ENCODE measurements at regions not wholly inside any gene's neighbourhood (a gene's known extent, or its start where the extent isn't known, plus 50 kb on each side); places are given as distances from the start of the nearest gene placed in this dataset.
"Not testable (repeated sequence)": the region's sequence is repeated elsewhere in the genome, so short reads cannot be mapped to it uniquely, and the experiment has no call there.

- DNase-seq, result no peak
These were observed 60.2 kb downstream of the TFAP2C start for GRCh38 chr20:56689318-56689717.

DNA sequence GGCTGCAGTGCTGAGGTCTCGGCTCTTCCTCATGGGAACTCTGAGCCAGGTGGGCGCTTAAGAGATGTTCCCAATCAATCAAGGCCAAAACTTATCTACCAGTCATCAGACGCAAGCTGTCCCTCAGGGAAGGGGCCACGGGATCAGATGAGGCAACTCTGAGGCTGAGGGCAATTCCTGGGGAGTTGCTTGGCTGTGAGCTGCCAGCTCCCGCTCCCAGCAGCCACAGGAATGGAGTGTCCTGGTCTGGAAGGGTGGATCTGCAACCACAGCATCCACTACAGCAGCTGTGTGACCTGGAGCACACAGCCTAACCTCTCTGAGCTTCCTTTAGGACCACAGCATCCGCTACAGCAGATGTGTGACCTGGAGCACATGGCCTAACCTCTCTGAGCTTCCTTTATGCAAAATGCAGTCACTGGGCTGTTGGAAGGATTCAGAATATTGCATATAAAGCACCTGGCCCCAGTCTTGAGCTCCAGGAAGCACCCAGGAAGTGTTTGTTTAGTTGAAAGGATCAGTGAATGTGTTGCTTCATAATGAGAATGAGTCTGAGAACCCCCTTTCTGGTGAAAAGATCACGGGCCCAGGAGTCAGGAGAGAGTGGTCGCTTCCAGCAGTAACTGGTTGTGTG lies 60.9 kb downstream of the TFAP2C start:
- no peak for DNase-seq

DNA sequence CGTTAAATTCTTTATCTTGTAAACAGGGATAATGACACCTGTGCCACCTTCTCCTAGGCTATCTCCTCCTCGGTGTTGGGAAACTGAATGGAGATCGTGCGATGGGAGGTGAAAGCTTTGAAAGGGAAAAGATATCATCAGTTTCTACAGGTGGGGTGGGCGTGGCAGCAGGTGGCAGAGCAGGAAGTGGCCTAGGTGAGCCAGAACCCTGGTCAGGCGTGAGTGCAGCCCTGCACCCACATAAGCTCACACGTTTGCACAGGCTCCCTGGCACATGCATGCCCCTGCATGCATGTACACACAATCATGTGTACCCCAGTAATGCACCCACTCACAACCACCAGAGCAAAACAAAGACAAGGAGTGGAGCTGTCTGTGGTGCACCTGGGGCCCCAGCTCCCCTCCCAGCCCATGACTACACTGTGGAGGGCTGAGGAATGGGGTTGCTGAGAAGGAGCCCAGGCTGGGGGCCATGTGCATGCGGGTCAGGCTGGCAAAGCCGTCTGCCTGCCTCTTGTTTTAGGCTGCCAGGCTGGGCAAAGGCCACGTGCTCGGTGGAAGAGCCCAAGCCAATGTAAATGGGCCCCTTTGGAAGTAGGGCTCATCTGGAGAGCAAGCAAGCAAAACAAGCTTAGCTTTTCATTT lies 61.5 kb downstream of the TFAP2C start:
- no peak for DNase-seq

DNA sequence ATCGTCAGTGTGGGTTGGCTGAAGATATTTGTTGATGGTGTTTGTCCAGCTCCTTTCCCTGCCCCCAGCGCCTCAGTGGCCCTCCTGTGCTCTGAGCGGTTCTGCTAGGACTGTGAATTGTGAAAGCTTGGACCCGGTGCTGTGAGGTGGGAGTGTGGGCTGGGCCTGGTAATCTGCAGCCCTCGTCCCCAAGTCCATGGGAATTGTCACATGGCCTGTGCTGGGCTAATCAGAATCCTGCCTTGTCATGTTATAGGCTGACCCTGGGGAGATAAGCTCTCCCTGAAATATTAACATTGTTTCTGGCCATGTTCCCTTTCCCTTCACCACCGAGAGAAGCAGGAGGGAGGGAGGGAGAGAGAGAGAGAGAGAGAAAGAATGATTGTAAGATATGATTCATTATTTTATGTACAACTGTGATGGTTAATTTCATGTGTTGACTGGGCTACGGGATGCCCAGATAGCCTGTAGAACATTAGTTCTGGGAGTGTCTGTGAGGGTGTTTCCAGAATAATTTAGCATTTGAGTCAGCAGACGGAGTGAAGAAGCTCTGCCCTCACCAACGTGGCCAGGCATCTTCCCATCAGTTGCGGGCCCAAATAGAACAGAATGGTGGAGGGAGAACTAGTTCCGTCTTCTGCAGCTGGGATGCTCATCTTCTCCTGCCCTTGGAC lies 62.4 kb downstream of the TFAP2C start:
- DNase-seq, result no peak

DNA sequence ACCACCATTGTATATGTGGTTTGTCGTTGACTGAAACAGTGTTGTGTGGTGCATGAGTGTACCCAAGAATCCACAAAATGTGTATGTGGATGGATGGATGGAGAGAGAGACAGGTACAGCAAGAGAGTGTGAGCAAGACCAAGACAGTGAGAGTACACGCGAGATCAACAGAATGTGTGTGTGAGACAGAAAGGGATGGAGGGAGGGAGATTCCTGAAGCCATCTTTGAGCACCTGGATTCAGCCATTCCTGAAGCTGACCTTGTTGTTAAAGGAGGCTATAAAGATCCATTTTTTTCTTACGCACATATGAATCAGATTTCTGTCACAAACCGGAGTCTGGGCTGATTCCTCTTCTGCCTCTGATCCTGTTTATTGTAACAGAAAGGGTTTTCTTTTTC lies 64.1 kb downstream of the TFAP2C start:
- no peak for DNase-seq

GRCh38 chr20:56697476-56697875 lies 68.4 kb downstream of the TFAP2C start:
- DNase-seq, result no peak

- no peak for DNase-seq
These were observed 69.2 kb downstream of the TFAP2C start for GRCh38 chr20:56698297-56698696.

GRCh38 chr20:56698749-56699148 lies 69.6 kb downstream of the TFAP2C start:
- no peak for DNase-seq

DNA sequence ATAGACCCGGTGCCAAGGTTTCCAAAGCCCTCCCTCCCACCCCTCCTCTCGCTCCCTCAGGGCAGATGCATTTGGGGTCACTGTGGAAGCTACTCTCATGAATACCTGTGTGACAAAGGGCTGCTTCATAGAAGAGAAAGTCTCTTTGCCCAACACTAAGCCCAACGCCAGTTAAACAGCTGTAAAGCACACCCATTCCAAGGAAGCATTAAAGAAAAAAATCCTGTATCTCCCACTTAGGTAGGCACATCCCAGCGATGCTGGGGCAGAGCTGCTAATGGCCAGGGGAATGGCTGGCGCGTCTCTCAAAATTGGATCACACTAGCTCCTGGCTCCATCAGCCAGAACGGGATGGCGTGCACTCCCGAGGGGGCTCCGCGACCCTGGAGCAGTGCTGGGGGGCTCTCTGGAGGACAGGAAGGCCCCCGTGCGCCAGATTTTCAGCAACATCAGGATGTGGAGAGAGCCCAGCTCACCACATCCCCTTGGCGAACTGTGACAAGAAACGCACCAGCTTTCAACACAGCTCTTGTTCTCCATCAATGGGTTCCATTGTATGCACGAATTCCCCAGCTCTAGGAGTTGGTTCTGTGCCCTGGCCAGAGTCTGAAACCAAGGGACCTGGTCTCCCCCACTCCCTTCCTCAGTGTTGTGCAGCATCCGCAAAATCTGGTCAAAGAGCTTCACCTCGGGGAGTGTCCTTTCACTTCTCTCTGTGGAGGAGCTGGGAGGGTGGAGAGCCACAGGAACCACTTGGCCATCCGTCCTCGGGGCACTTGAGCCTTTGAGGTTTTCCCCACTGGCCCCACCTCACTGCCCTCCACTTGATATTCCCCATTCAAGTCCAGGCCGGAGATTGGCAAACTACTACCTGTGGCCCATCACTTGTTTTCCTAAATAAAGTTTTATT lies 74.1 kb downstream of the TFAP2C start:
- DNase-seq, result no peak

- DNase-seq, result no peak
These were observed 77.8 kb downstream of the TFAP2C start for GRCh38 chr20:56706867-56707360.

DNA sequence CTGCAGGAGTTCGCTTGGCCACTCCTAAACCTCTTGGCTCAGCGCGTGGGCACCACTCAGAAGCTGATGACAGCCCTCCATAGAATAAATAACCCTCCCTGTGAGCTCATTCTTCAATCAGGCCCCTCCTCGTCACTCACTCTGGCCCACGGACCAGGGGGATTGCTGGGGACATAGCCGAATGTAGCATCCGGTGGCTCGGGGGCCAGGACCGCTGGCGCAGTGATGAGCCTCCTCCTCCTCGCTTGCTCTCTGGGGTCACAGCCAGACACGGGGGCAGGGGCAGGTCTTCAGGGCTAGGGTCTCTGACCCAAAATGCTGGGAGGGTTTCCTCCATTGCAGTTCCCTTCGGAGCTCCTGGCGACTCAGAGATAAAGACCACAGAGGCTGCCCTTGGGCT lies 79.9 kb downstream of the TFAP2C start:
- no peak for DNase-seq

DNA sequence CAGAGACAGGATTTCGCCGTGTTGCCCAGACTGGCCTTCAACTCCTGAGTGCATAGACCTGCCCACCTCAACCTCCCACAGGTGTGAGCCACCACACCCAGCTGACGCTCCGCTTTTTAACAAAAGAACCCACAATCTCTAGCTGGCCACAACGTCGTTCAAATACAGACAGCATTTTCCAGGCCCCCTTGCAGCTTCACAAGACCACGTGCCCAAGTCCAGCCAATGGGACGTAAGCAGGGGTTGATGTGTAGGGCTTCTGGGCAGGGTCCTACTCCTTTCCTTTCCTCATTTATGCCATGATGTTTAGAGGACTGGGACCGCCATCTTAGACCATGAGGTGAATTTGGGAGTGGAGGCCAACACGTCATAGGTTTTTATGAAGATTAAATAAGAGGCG lies 81.0 kb downstream of the TFAP2C start:
- no peak for DNase-seq

- not testable (repeated sequence) for DNase-seq
These were observed 81.5 kb downstream of the TFAP2C start for GRCh38 chr20:56710577-56710976.

DNA sequence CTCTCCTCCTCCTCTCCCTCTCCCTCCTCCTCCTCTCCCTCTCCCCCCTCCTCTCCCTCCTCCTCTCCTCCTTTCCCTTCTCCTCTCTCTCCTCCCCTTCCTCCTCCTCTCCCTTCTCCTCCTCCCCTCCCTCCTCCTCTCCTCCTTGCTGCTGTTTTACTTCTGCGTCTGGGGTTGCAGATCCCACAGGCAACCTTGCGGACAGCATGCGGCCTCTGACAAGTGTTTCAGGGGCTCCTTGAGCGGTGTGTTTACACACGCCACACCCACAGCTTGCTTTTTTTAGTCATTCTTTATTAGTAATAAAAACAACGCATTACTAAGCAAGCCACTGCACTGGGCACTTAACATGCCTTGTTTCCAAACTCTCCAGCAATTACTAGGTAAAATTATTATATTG lies 81.9 kb downstream of the TFAP2C start:
- no peak for DNase-seq

- no peak for DNase-seq
These were observed 86.2 kb downstream of the TFAP2C start for GRCh38 chr20:56715309-56715708.

GRCh38 chr20:56715902-56716519 lies 86.9 kb downstream of the TFAP2C start:
- no peak for DNase-seq

DNA sequence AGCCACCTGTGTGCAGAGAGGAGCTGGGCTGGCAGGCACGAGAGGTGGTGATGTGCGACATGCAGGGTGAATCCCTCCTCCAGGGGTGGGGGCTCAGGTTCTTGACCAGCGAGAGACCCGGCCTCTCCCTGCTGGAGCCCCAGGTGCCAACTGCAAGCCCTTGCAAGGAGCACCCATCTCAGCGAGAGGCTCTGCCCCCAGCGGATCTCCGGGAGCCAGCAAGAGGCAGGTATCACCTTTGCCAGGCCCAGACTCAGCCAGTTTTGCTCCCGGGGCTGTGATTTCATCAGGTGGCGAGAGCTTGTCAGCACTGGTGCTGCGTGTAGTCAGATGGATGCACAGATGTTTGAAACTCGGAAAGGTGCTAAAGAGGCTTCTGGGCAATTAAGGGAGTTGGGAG lies 87.7 kb downstream of the TFAP2C start:
- DNase-seq, result no peak

- DNase-seq, result no peak
These were observed 89.7 kb downstream of the TFAP2C start for GRCh38 chr20:56718816-56719215.

DNA sequence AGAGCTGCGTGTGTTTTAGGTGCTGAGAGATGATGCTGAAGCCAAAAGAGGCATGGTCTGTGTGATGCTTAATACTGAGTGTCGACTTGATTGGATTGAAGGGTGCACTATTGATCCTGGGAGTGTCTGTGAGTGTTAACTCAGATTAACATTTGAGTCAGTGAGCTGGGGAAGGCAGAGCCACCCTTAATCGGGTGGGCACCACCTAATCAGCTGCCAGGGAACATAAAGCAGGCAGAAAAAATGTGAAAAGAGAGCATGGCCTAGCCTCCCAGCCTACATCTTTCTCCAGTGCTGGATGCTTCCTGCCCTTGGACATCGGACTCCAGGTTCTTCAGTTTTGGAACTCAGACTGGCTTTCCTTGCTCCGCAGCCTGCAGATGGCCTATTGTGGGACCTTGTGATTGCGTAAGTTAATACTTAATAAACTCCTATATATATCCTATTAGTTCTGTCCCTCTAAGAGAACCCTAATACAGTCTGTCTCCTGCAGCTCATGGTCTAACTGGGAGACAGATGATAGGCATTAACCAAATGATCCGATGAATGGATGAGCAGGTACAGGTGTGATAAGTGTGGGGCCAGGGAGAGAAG lies 91.6 kb downstream of the TFAP2C start:
- no peak for DNase-seq

- DNase-seq, result no peak
These were observed 92.9 kb downstream of the TFAP2C start for GRCh38 chr20:56722042-56722441.

GRCh38 chr20:56723331-56723730 lies 94.2 kb downstream of the TFAP2C start:
- no peak for DNase-seq

DNA sequence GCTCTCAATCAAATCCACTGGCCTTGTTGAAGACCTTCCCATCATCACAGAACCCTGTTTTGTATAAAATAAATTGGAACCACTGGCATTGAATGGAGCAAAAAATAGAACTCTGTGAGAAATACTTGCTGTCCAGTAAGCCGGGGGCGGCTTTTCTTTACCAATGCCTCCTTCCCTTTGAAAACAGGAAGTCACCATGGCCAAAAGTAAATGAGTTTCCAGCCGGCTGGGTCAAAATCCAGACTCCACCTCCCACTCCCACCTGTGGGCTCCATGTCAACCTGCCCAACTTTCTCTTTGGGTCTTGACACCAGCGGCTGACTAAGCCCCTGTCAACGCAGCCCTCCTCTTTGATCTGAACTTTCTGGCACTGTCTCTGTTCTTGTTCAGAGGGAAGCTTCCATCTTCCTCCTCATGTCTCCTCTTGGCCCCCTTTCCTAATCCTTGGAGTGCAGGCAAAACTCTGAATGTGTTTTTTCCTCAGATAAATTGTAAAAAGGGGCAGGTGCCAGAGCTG lies 95.2 kb downstream of the TFAP2C start:
- DNase-seq, result no peak
